ENCODE measurements at regions not wholly inside any gene's neighbourhood (a gene's known extent, or its start where the extent isn't known, plus 50 kb on each side); places are given as distances from the start of the nearest gene placed in this dataset.

GRCh38 chr3:31081018-31081662 lies 186.7 kb upstream of the GADL1 start:
- TF ChIP-seq CTCF (IDR thresholded peaks at IDR 0.05) (no peak), POLR2A (IDR thresholded peaks at IDR 0.05) (no peak)

Data from esophagus squamous epithelium (tissue), 4 donors.